ENCODE measurements at regions not wholly inside any gene's neighbourhood (a gene's known extent, or its start where the extent isn't known, plus 50 kb on each side); places are given as distances from the start of the nearest gene placed in this dataset.
"Not testable (repeated sequence)": the region's sequence is repeated elsewhere in the genome, so short reads cannot be mapped to it uniquely, and the experiment has no call there.

- H3K9ac ChIP-seq (ENCODE audit: insufficient read length, low read depth), result peak overlapping the region; percentile 51
- H3K36me3 ChIP-seq (ENCODE audit: insufficient read depth, insufficient read length, low read length); H3K27me3 ChIP-seq (ENCODE audit: insufficient read depth, insufficient read length); H3K4me1 ChIP-seq (ENCODE audit: insufficient read depth, insufficient read length); H3K9me3 ChIP-seq (ENCODE audit: insufficient read depth, low read length): not testable (repeated sequence)
- DNase-seq (ENCODE audit: low read depth, low spot score), result peak; percentile 13
- peak; percentile 69 for TF ChIP-seq YY1 (IDR thresholded peaks at IDR 0.05; ENCODE audit: insufficient read depth, insufficient read length)
- H3K4me3 ChIP-seq (ENCODE audit: insufficient read length, low read depth), result peak overlapping the region; percentile 46
Observed at GRCh38 chr3:135658451-135658850, 307.1 kb upstream of the PPP2R3A start.

GRCh38 chr3:135667061-135667460, 298.5 kb upstream of the PPP2R3A start:
- Histone ChIP-seq H3K27me3 (ENCODE audit: insufficient read depth, insufficient read length) (no peaks in the 10 kb centered on the region), H3K9me3 (ENCODE audit: insufficient read depth, low read length) (peaks cover 7% of the 10 kb centered on the region), H3K9ac (ENCODE audit: insufficient read length, low read depth) (no peak overlapping the region), H3K36me3 (ENCODE audit: insufficient read depth, insufficient read length, low read length) (no peaks in the 10 kb centered on the region), H3K4me1 (ENCODE audit: insufficient read depth, insufficient read length) (no peaks in the 10 kb centered on the region), H3K4me3 (ENCODE audit: insufficient read length, low read depth) (no peak overlapping the region)
- TF ChIP-seq YY1 (IDR thresholded peaks at IDR 0.05; ENCODE audit: insufficient read depth, insufficient read length) (no peak), SUZ12 (IDR thresholded peaks at IDR 0.05; ENCODE audit: extremely low read depth, insufficient read depth, insufficient read length) (no peak), ZNF274 (IDR thresholded peaks at IDR 0.05; ENCODE audit: low read depth, low read length) (no peak)
- no peak for DNase-seq (ENCODE audit: low read depth, low spot score)

DNA sequence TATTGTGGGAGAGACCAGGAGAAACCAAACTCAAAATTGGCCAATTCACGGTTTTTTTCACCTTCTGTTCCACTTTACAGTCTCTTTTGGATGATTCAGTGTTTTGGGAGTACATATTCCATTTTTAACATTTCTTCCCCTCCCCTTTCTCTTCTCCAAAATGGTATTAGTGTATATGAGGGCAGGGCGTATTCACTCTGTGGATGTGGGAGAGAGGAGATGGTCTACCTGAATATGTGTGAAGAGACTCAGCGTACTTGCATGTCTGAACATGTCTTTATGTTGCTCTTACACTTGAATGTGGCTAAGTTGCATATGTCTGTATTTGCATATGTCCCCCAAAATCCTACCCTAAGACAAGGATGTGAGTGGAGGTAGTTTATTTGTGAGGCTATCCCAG, 291.0 kb upstream of the PPP2R3A start:
- H3K9ac ChIP-seq (ENCODE audit: insufficient read length, low read depth), result no peak overlapping the region
- no peak for TF ChIP-seq SUZ12 (IDR thresholded peaks at IDR 0.05; ENCODE audit: extremely low read depth, insufficient read depth, insufficient read length)
- TF ChIP-seq YY1 (IDR thresholded peaks at IDR 0.05; ENCODE audit: insufficient read depth, insufficient read length), result no peak
- TF ChIP-seq ZNF274 (IDR thresholded peaks at IDR 0.05; ENCODE audit: low read depth, low read length), result no peak
- H3K4me1 ChIP-seq (ENCODE audit: insufficient read depth, insufficient read length), result no peaks in the 10 kb centered on the region
- no peaks in the 10 kb centered on the region for H3K27me3 ChIP-seq (ENCODE audit: insufficient read depth, insufficient read length)
- H3K4me3 ChIP-seq (ENCODE audit: insufficient read length, low read depth), result no peak overlapping the region
- H3K9me3 ChIP-seq (ENCODE audit: insufficient read depth, low read length), result no peaks in the 10 kb centered on the region
- H3K36me3 ChIP-seq (ENCODE audit: insufficient read depth, insufficient read length, low read length), result no peaks in the 10 kb centered on the region
- no peak for DNase-seq (ENCODE audit: low read depth, low spot score)

GRCh38 chr3:135678386-135678785, 287.1 kb upstream of the PPP2R3A start:
- H3K27me3 ChIP-seq (ENCODE audit: insufficient read depth, insufficient read length), result no peaks in the 10 kb centered on the region
- no peaks in the 10 kb centered on the region for H3K9me3 ChIP-seq (ENCODE audit: insufficient read depth, low read length)
- no peak for DNase-seq (ENCODE audit: low read depth, low spot score)
- no peaks in the 10 kb centered on the region for H3K36me3 ChIP-seq (ENCODE audit: insufficient read depth, insufficient read length, low read length)
- no peak for TF ChIP-seq ZNF274 (IDR thresholded peaks at IDR 0.05; ENCODE audit: low read depth, low read length)
- no peak overlapping the region for H3K9ac ChIP-seq (ENCODE audit: insufficient read length, low read depth)
- no peak overlapping the region for H3K4me3 ChIP-seq (ENCODE audit: insufficient read length, low read depth)
- H3K4me1 ChIP-seq (ENCODE audit: insufficient read depth, insufficient read length), result no peaks in the 10 kb centered on the region

DNA sequence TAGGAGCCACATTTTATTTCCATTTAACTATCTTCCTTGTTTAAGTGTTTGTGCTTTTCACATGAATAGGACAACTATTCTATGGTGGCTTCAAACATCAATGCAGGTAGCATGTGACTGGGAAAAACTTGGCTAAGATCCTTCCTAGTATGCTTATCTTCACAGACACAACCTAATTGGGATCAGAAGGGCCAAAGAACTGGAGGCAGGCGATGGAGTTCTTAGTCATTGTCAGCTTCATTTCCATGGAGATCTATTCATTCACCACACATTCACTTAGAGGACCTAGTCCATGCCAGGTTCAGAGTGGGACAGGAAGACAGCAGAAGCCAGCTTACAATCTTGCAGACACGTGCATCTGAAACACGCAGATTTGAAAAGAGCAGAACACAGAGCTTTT, 277.5 kb upstream of the PPP2R3A start:
- Histone ChIP-seq H3K36me3 (ENCODE audit: insufficient read depth, insufficient read length, low read length) (no peaks in the 10 kb centered on the region), H3K9ac (ENCODE audit: insufficient read length, low read depth) (no peak overlapping the region), H3K27me3 (ENCODE audit: insufficient read depth, insufficient read length) (no peaks in the 10 kb centered on the region), H3K4me3 (ENCODE audit: insufficient read length, low read depth) (no peak overlapping the region), H3K9me3 (ENCODE audit: insufficient read depth, low read length) (no peaks in the 10 kb centered on the region), H3K4me1 (ENCODE audit: insufficient read depth, insufficient read length) (no peaks in the 10 kb centered on the region)
- DNase-seq (ENCODE audit: low read depth, low spot score), result no peak
- TF ChIP-seq SUZ12 (IDR thresholded peaks at IDR 0.05; ENCODE audit: extremely low read depth, insufficient read depth, insufficient read length), result no peak
- TF ChIP-seq YY1 (IDR thresholded peaks at IDR 0.05; ENCODE audit: insufficient read depth, insufficient read length), result no peak
- TF ChIP-seq ZNF274 (IDR thresholded peaks at IDR 0.05; ENCODE audit: low read depth, low read length), result no peak

- no peak for DNase-seq (ENCODE audit: low read depth, low spot score)
- TF ChIP-seq SUZ12 (IDR thresholded peaks at IDR 0.05; ENCODE audit: extremely low read depth, insufficient read depth, insufficient read length), result no peak
- no peak for TF ChIP-seq ZNF274 (IDR thresholded peaks at IDR 0.05; ENCODE audit: low read depth, low read length)
- TF ChIP-seq YY1 (IDR thresholded peaks at IDR 0.05; ENCODE audit: insufficient read depth, insufficient read length), result no peak
- Histone ChIP-seq H3K36me3 (ENCODE audit: insufficient read depth, insufficient read length, low read length) (no peaks in the 10 kb centered on the region), H3K4me1 (ENCODE audit: insufficient read depth, insufficient read length) (no peaks in the 10 kb centered on the region), H3K9ac (ENCODE audit: insufficient read length, low read depth) (no peak overlapping the region), H3K9me3 (ENCODE audit: insufficient read depth, low read length) (no peaks in the 10 kb centered on the region), H3K27me3 (ENCODE audit: insufficient read depth, insufficient read length) (no peaks in the 10 kb centered on the region), H3K4me3 (ENCODE audit: insufficient read length, low read depth) (no peak overlapping the region)
Observed at GRCh38 chr3:135690664-135691063, 274.9 kb upstream of the PPP2R3A start.

DNA sequence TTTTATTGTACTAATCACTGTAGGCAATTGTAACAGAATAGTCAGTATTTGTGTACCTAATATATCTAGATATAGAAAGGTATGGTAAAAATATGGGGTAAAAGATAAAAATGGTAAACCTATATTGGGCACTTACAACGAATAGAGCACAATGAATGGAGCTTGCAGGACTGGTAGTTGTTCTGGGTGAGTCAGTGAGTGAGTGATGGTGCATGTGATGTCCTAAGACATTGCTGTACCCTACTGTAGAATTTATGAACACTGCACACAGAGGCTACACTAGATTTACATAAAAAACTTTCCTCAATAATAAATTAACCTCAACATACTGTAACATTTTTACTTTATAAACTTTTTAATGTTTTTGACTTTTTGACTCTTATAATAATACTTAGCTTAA, 274.3 kb upstream of the PPP2R3A start:
- Histone ChIP-seq H3K9me3 (ENCODE audit: insufficient read depth, low read length) (no peaks in the 10 kb centered on the region), H3K36me3 (ENCODE audit: insufficient read depth, insufficient read length, low read length) (no peaks in the 10 kb centered on the region), H3K9ac (ENCODE audit: insufficient read length, low read depth) (no peak overlapping the region), H3K27me3 (ENCODE audit: insufficient read depth, insufficient read length) (no peaks in the 10 kb centered on the region), H3K4me3 (ENCODE audit: insufficient read length, low read depth) (no peak overlapping the region), H3K4me1 (ENCODE audit: insufficient read depth, insufficient read length) (no peaks in the 10 kb centered on the region)
- no peak for TF ChIP-seq YY1 (IDR thresholded peaks at IDR 0.05; ENCODE audit: insufficient read depth, insufficient read length)
- no peak for TF ChIP-seq ZNF274 (IDR thresholded peaks at IDR 0.05; ENCODE audit: low read depth, low read length)
- no peak for TF ChIP-seq SUZ12 (IDR thresholded peaks at IDR 0.05; ENCODE audit: extremely low read depth, insufficient read depth, insufficient read length)
- DNase-seq (ENCODE audit: low read depth, low spot score), result no peak

GRCh38 chr3:135694142-135694541, 271.4 kb upstream of the PPP2R3A start:
- no peaks in the 10 kb centered on the region for H3K4me1 ChIP-seq (ENCODE audit: insufficient read depth, insufficient read length)
- H3K4me3 ChIP-seq (ENCODE audit: insufficient read length, low read depth), result no peak overlapping the region
- H3K9ac ChIP-seq (ENCODE audit: insufficient read length, low read depth), result no peak overlapping the region
- H3K36me3 ChIP-seq (ENCODE audit: insufficient read depth, insufficient read length, low read length), result no peaks in the 10 kb centered on the region
- H3K9me3 ChIP-seq (ENCODE audit: insufficient read depth, low read length), result no peaks in the 10 kb centered on the region
- TF ChIP-seq SUZ12 (IDR thresholded peaks at IDR 0.05; ENCODE audit: extremely low read depth, insufficient read depth, insufficient read length) (no peak), ZNF274 (IDR thresholded peaks at IDR 0.05; ENCODE audit: low read depth, low read length) (no peak), YY1 (IDR thresholded peaks at IDR 0.05; ENCODE audit: insufficient read depth, insufficient read length) (no peak)
- H3K27me3 ChIP-seq (ENCODE audit: insufficient read depth, insufficient read length), result no peaks in the 10 kb centered on the region
- peak; percentile 43 for DNase-seq (ENCODE audit: low read depth, low spot score)

All from NT2/D1 (cell line).